Small intestine (tissue), 7 donors: ENCODE measurements at regions not wholly inside any gene's neighbourhood (a gene's known extent, or its start where the extent isn't known, plus 50 kb on each side); places are given as distances from the start of the nearest gene placed in this dataset.

Source experiments
- DNase-seq, 2 donors: peaks; one replicate each; pipeline versions ENCODE4 v3.0.0 to v3.0.0-alpha.2; 2013
- FAIRE-seq: peaks from 2 replicates; lab custom pipeline; 2012; peaks lifted over from hg19 to GRCh38; lab: Jason Lieb, UNC
- H3K27ac ChIP-seq, 3 donors: one replicate each; pipeline ENCODE4 v1.5.1; 2013; ENCODE audit warnings: low read length in 2 of 3, mild to moderate bottlenecking in 2 of 3, control low read depth in 1 of 3, inconsistent platforms in 1 of 3, low read depth in 1 of 3, moderate library complexity in 1 of 3
- H3K27me3 ChIP-seq, 3 donors: one replicate each; pipeline ENCODE4 v1.6.1; 2013; ENCODE audit warnings: low read length in 3 of 3, inconsistent platforms in 1 of 3; ENCODE audit not compliant: control insufficient read depth in 3 of 3, insufficient read depth in 3 of 3
- H3K36me3 ChIP-seq, 3 donors: one replicate each; pipeline ENCODE4 v1.6.1; 2013; ENCODE audit warnings: low read length in 3 of 3, inconsistent platforms in 1 of 3, low read depth in 1 of 3, mild to moderate bottlenecking in 1 of 3, moderate library complexity in 1 of 3; ENCODE audit not compliant: control insufficient read depth in 3 of 3, insufficient read depth in 2 of 3
- H3K4me1 ChIP-seq, 3 donors: one replicate each; pipeline ENCODE4 v1.6.1; 2013; ENCODE audit warnings: low read length in 2 of 3, inconsistent platforms in 1 of 3, low read depth in 1 of 3, mild to moderate bottlenecking in 1 of 3, moderate library complexity in 1 of 3; ENCODE audit not compliant: control insufficient read depth in 3 of 3, insufficient read depth in 2 of 3
- H3K4me3 ChIP-seq, 3 donors: one replicate each; pipeline ENCODE4 v1.5.1; 2013; ENCODE audit warnings: low read length in 3 of 3, control low read depth in 1 of 3, inconsistent platforms in 1 of 3, low read depth in 1 of 3, mild to moderate bottlenecking in 1 of 3, moderate library complexity in 1 of 3
- H3K9me3 ChIP-seq, 2 donors: one replicate each; pipeline ENCODE4 v1.6.1; 2013; ENCODE audit warnings: low read depth in 1 of 2, low read length in 1 of 2; ENCODE audit not compliant: control insufficient read depth in 2 of 2, insufficient read depth in 1 of 2
- WGBS, 3 donors: extraction: QIAGEN DNeasy Blood & Tissue Kit; methylation state at CpG; one replicate each; pipeline ENCODE4 v1.1.7; 2013; 5-methylcytosine and 5-hydroxymethylcytosine counted together
- donor health status: healthy with polysubstance abuse.
- donor health status: control.
- donor health status: control.
- donor health status: Bipolar disorder and iron deficiency.
- donor health status: healthy.

GRCh38 chr4:8742546-8742945, 129.1 kb downstream of the HMX1 start:
- Histone ChIP-seq H3K36me3 (no peaks in the 10 kb centered on the region), H3K4me3 (no peak overlapping the region), H3K9me3 (no peaks in the 10 kb centered on the region), H3K4me1 (no peaks in the 10 kb centered on the region), H3K27ac (no peak overlapping the region), H3K27me3 (peaks cover 0 to 3% (median 0%) of the 10 kb centered on the region in 3 donors)
- DNase-seq: no peak
- WGBS, 3 donors: 49 to 62% (median 51%) methylated on average over 2 of the region's 2 CpGs
- FAIRE-seq: no peak

GRCh38 chr4:8741513-8742226, 130.0 kb downstream of the HMX1 start:
- no peak overlapping the region for H3K4me3 ChIP-seq
- H3K9me3 ChIP-seq: no peaks in the 10 kb centered on the region
- H3K4me1 ChIP-seq: no peaks in the 10 kb centered on the region
- no peaks in the 10 kb centered on the region for H3K36me3 ChIP-seq
- DNase-seq (no peak), FAIRE-seq (no peak)
- peaks cover 0 to 3% (median 0%) of the 10 kb centered on the region in 3 donors for H3K27me3 ChIP-seq
- WGBS, 3 donors: 53 to 80% (median 61%) methylated on average over 12 of the region's 12 CpGs
- no peak overlapping the region for H3K27ac ChIP-seq

DNA sequence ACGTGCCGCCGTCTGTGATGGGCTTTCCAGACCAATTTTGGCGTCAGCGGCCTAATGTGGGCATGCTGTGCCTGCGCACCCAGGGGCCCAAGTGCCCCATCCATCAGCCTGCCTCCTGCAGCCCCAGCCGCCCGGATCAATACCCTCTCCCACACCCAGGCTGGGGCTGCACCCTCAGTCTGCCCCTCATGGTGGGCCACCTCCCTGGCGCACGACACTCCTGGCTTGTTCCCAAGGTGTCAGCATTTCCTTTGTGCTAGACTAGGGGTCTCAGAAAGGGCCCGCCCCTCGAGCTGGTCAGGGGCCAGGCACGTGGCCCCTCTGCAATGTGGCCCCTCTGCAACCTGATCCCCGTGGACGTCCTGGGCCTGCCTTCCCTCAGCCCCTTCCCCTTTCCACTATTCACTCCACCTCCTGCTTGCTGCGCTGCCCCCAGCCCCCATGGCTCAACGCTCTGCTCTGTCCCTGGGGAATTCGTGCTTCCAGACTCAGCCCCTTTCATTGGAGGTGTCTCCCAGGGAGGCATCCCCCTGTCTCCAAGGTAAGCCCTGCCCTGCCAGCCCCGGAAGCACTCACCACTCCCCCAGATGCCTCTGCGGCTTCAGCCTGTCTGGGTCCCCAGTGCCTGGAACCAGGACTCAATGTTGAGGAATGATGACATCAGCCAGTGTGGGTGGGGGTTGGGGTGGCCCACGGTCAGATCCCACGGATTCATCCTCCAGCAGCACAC, 130.8 kb downstream of the HMX1 start:
- no peaks in the 10 kb centered on the region for H3K4me1 ChIP-seq
- H3K27ac ChIP-seq: no peak overlapping the region
- 69 to 80% (median 77%) methylated on average over 20 to 22 of the region's 22 CpGs for WGBS, 3 donors
- no peak for FAIRE-seq
- no peaks in the 10 kb centered on the region for H3K36me3 ChIP-seq
- peaks cover 0 to 3% (median 0%) of the 10 kb centered on the region in 3 donors for H3K27me3 ChIP-seq
- H3K4me3 ChIP-seq: no peak overlapping the region
- no peaks in the 10 kb centered on the region for H3K9me3 ChIP-seq
- DNase-seq: no peak

- H3K4me1 ChIP-seq: no peaks in the 10 kb centered on the region
- FAIRE-seq (no peak), DNase-seq (no peak)
- H3K27me3 ChIP-seq: peaks cover 0 to 3% (median 0%) of the 10 kb centered on the region in 3 donors
- WGBS, 3 donors: 77 to 78% (median 77%) methylated on average over 23 of the region's 23 CpGs
- H3K36me3 ChIP-seq: no peaks in the 10 kb centered on the region
- no peak overlapping the region for H3K27ac ChIP-seq
- H3K4me3 ChIP-seq: no peak overlapping the region
- no peaks in the 10 kb centered on the region for H3K9me3 ChIP-seq
These were observed 131.6 kb downstream of the HMX1 start for GRCh38 chr4:8739820-8740665.

- Histone ChIP-seq H3K4me1 (no peaks in the 10 kb centered on the region), H3K27ac (no peak overlapping the region), H3K9me3 (no peaks in the 10 kb centered on the region), H3K4me3 (no peak overlapping the region), H3K36me3 (no peaks in the 10 kb centered on the region), H3K27me3 (peaks cover 0 to 3% (median 0%) of the 10 kb centered on the region in 3 donors)
- WGBS, 3 donors: 92 to 94% (median 93%) methylated on average over 11 of the region's 11 CpGs
- no peak for DNase-seq
- FAIRE-seq: no peak
These were observed 132.3 kb downstream of the HMX1 start for GRCh38 chr4:8739317-8739716.

DNA sequence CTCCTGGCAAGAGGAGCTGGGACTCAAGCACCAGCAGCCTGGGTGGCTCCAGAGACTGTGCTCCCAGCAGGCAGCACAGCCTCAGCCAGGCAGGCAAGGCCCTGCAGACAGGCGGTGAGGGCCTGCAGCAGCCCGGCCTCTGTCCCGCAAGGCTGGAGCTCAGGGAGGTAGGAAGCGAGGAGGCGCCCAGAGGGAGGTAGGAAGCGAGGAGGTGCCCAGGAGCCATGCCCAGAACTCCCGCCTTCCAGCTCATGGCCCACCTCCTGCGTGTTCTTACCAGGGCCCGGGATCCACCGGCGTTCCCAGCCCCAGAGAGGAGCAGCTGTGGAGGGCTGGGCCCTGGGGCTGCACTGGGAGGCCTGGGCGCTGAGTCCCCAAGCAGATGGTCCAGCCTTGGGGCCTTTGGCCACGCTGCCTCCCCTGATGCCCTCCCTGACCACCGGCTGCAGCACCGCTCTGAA, 133.1 kb downstream of the HMX1 start:
- Histone ChIP-seq H3K27me3 (peaks cover 0 to 3% (median 0%) of the 10 kb centered on the region in 3 donors), H3K27ac (no peak overlapping the region), H3K9me3 (no peaks in the 10 kb centered on the region), H3K4me1 (no peaks in the 10 kb centered on the region), H3K36me3 (no peaks in the 10 kb centered on the region), H3K4me3 (no peak overlapping the region)
- FAIRE-seq (no peak), DNase-seq (no peak)
- 86 to 91% (median 87%) methylated on average over 13 to 15 of the region's 15 CpGs for WGBS, 3 donors

DNA sequence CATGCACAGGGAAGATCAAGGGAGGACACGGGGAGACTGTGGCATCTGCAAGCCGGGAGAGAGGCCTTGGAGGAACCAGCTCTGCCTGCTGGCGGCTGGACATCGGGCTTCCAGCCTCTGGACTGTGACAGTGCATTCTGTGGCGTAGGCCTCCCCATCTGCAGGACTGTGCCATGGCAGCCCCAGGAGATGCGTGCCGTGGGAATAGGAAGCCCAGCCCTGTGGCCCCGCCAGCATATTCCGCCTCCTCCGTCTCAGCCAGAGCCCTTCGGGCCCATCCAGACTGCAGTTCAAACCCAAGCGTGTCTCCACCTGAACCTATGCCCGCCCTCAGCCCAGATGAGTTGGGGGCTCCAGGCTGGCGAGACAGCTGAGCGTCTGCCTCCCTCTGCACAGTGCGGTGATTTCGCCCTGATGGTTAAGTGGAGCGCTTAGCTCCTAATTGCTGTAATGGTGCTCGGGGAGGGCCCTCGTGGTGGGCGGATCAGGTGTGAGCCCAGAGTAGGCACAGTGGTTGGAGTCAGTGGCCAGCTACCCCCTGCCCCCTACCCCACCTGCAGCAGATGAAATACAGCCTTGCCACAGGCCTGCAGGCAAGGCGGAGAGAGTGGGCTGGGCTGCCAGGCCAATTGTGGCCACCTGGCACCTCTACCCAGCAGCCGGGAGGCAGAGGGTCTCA, 133.9 kb downstream of the HMX1 start:
- no peak for DNase-seq
- Histone ChIP-seq H3K27ac (no peak overlapping the region), H3K4me3 (no peak overlapping the region), H3K4me1 (no peaks in the 10 kb centered on the region), H3K9me3 (no peaks in the 10 kb centered on the region), H3K36me3 (no peaks in the 10 kb centered on the region), H3K27me3 (peaks cover 0 to 3% (median 0%) of the 10 kb centered on the region in 3 donors)
- no peak for FAIRE-seq
- 89 to 93% (median 91%) methylated on average over 23 of the region's 23 CpGs for WGBS, 3 donors

DNA sequence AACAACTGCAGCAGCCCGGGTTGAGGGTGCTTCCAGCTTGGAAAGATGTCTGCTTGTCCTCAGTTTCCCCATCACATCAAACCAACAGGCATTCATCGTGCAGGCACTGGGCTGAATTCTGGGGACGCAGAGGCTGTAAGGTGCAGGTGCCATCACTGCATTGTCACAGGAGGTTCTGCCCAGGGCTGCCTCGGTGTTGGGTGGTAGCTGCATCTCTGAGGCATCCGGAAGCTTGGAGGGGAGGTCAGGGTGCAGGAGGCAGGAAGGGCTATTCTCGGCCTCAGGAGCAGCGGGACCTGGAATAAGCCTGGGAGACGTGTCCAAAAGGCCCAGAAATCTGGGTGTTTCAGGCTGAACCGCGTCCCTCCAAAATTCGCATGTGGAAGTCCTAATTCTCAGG, 134.6 kb downstream of the HMX1 start:
- Histone ChIP-seq H3K4me3 (no peak overlapping the region), H3K4me1 (no peaks in the 10 kb centered on the region), H3K9me3 (no peaks in the 10 kb centered on the region), H3K27ac (no peak overlapping the region), H3K27me3 (peaks cover 0 to 3% (median 0%) of the 10 kb centered on the region in 3 donors), H3K36me3 (no peaks in the 10 kb centered on the region)
- no peak for FAIRE-seq
- DNase-seq: no peak
- 87 to 93% (median 89%) methylated on average over 11 of the region's 11 CpGs for WGBS, 3 donors
